GM19467 (cell line): ENCODE measurements at regions not wholly inside any gene's neighbourhood (a gene's known extent, or its start where the extent isn't known, plus 50 kb on each side); places are given as distances from the start of the nearest gene placed in this dataset.

ENCODE experiments used
- ATAC-seq: cut with Tn5 transposase; IDR thresholded peaks from one replicate; pipeline ENCODE4 v1.9.1; 2021; ENCODE audit warnings: mild to moderate bottlenecking, moderate library complexity; ENCODE audit not compliant: unreplicated experiment

DNA sequence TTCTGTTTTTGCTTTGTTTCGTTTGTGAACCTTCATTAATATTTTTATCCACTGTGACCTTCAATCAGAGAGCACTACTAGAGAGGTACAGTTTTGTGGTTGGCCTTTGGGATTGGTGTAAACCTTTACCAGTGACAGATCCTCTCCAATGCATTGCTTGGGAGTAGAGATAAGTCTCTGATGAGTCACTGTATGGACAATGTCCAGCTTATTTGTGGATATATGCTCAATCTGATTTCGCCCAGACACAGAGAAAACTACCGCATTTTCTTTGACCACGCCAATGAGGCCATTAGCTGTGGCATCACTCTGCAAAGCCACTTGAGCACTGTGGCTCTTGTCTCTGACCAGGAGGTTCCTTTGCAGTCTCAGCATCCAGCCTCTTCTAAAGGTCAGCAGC lies 964.7 kb downstream of the TUSC7 start:
- ATAC-seq, result no peak

DNA sequence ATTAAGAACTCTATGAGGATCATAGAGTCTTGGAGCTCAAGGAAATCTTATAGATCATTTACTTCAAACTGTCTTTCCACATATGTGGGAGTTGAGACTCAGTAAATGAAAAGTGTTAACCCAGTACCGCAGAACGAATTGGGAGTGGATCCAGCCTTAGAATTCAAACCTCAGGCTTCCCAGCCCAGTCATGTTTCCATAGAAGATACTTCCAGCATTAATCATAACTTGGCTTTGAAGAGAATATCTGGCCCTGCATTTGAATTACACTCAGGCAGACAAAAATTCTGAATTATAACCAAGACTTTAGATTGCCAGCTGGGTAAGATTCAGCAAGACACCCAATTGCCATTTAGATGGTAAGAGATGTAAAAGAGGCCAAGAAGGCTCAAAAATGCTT lies 972.0 kb downstream of the TUSC7 start:
- ATAC-seq, result no peak

DNA sequence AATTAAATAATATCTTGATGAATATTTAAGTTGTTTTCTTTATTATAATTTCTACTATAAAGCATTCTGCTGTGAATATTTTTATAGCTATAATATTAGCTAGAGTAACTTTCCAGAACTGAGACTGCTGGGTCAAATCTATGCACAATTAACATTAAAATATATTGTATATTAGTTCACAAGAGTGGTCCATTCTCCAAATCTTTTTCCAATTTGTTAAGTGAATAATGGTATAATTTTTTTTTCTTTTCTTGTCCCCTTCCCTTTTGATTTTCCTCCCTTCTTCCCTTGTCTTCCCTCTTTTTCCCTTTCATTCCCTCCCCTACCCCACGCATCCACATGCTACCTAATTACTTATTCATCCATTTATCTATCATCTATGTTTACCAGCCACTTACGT lies 977.5 kb downstream of the TUSC7 start:
- no peak for ATAC-seq

DNA sequence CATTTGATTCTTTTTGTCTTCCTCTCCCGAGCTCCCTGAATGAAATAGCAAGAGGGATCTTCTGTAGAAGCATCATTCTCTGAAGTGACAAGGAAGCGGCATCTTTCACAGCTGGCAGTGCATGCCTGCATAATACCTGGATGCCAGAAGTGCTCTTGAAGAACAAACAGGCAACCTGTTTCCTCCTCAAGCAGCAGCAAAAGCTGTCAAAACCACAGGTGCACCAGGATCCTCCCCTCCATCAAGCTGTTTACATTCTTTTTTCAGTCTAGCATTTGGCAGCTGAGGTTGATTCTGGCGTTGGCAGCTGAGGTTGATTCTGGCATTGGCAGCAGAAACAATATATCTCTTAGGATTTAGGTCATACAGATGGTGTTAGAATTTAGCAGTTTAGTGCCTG lies 979.0 kb downstream of the TUSC7 start:
- ATAC-seq, result no peak

DNA sequence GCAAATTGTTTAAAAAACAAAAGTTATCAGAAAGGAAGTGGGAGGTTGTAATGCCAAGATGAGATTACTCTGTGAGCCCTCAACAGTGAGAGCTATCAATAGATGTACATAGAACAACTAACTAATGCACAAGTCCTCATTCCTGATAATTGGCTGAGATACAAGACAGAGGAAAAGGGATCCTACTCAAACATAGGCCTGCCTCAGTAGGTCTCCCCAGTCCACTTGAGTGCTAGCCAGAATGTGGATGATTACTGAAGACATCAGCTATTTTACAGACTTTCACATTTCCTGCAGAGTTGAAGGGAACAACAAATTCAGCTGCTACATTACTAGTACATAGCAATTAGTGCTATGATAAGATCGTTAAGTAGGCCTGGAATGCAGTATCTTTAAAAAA lies 981.9 kb downstream of the TUSC7 start:
- ATAC-seq, result no peak

DNA sequence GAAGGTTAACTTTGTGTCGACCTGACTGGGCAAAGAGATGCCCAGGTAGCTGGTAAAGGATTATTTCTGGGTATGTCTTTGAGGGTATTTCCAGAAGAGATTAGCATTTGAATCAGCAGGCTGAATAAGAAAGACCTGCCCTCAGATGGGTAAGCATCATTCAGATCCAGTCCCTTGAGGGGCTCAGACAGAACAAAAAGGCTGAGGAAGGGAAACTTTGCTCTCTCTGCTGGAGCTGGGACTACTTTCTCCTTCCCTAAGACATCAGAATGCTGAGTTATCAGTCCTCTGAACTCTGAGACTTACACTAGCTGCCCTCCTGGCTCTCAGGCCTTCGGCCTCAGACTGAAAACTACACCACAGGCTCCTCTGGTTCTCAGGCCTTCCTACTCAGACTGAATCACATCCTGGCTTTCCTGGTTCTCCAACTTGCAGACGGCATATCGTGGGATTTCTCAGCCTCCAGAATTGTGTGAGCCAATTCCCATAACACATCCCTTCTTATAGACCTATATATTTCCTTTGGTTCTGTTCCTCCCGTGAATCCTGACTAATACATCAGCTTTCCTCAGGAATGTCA lies 982.9 kb downstream of the TUSC7 start:
- no peak for ATAC-seq

DNA sequence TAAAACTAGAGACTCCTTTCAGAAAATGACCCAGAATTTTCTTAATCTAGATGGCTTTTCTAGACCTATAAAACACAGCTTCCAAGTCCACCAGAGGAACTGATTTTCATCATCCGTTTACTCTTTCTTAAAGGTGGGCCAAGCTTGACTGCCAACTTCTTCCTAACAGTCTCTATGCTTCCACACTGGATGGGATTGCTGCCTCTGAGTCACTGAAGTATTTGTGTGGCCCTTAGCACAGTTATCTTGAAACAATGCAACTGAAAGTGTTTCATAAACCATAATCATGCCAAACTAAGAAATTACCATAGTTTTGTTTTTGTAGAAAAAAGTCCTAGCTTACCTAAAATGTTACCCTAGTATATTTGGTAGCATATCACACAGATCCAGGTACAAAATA lies 985.7 kb downstream of the TUSC7 start:
- ATAC-seq, result no peak

DNA sequence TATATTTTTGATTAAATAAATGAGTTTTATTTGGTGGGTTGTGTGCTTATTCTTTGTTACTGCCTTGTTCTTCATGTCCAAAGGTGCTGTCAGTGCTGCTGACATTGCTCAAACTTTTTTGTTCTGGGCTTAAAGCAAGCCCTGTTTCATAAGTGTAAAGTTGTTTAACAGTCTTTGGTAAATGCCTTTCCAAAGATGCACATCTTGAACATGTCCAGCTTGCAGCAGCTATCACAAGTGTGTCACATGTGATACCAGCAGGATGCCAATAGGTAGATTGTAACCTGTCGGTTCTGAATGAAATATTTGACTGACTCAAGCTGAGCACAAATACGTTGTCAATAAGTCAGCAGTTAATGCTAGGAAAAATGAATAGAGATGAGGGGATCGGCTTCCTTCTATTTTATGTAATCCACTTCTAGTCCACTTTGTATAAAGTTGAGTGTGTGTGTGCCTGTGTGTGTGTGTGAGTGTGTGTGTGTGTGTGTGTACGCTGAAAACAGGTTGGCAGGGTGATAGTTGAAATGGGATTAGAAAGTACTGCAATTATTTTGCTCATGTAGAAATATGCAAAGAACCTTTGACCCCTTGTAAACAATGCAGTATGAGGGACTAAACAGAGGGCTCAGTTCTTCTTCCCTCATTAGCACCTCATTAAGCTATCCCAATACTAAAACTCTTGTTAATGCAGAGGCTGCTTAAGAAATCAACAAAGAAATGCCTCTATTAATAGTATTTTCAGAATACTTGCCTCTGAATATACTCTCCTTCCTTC lies 986.5 kb downstream of the TUSC7 start:
- ATAC-seq, result no peak

DNA sequence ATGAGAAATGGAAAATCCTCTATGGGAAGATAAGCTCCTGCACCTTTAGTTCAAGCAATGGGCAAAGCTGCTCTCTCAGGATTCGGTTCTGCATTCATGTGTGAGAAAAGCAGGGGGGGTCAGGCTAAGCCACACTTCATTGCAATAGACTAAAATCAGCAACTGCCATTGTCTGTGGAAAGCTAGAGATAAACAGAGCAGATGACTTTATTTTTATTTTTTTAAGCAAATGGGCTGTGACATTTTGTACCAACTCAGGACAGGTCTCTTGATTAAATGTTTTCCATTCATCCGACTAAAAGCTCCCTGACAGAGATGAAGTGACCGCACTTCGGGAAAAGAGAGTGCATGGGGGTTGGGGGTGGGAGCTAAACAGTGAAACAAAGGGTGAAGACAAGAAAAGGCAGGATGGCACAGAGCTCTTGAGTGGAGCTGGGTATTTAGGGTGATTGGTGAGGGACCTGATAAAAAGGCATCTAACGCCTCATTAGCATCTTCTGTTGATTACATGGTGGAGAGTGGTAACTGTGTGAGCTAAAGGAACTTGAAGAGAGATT lies 987.4 kb downstream of the TUSC7 start:
- no peak for ATAC-seq

DNA sequence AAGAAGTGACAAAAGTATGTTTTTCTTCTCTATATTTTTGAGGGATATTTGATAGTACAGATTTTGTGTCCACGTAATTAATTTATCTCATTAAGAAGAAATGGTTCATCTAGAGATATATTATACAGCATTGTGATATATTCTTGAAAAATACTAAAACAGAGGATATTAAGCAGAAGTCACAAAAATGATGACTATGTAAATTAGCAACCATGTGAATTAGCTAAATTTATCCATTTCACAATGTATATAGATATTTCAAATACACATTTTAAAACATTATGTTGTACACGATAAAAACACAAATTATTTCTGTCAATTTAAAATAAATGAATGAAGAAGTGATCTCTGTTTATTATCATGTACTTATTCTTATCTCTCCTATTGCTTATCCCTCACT lies 989.5 kb downstream of the TUSC7 start:
- ATAC-seq, result no peak

DNA sequence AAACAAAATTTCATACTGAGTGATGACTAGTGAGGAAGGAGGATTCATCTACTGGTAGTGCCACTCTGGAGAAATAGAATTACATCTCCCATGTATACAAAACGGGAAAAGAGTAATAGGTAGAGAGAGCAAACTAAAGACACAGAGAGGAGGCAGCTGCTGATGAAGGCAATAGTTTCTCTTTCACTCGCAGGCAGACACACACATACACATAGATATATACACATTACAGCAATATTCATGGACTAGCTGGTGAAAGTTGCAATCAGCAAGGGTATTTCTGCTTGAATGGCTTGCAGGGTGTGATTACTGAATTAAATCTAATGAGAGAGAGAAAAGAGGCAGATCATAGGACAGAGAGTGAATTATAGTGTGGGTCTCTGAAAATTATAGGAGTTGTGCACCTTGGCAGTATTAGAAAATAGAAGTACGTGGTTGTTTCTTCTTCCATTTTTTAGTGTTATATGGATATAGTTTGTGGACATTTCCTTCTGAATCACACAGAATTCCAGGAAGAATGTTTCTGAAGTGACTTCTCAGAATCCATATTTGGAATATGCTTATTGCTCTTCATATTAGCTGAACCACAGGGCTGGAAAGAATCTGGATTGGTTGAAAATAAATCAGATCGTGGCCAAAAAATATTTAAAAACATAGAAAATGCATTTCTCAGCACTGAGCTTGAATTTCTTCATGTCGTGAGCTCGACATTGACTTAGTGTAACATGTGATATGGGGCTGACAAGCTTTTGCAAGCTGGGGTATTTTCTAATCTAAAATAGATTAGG lies 991.2 kb downstream of the TUSC7 start:
- no peak for ATAC-seq

DNA sequence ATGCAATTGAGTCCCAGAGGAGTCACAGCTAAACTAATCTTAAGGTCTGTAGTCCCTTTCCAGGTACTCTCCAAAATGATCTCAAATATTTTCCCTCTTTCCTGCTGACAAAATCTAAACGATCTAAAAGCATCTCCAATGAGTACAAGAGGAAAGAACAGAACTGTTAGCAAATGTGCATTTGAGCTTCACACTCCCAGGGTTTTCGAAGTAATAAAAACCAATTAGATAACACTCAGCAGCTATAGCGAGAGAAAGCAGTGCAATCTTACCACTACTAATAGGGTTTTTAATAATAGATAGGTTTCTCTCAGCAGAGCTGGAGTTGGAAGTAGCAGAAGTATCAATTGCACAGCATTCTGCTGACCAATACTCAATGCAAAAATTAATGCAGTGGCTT lies 995.4 kb downstream of the TUSC7 start:
- no peak for ATAC-seq

DNA sequence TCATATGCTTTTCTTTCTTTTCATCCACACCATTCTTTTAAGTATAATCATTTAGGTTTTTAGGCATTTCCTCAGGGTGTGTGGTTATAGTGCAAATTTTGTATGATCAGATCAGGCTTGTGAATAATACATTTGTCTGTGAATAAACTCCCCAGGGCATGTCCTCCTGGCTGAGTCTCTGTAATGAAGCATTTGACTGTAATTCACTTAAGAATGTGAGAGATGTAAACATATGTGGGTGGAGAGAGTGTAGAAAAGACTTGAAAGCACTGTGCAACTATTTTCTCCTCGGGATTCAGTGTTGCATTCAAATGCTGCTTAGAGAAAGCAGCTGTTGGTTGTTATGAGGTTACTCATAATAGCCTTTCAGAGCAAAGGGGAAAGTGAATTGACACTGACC lies 996.5 kb downstream of the TUSC7 start:
- no peak for ATAC-seq

DNA sequence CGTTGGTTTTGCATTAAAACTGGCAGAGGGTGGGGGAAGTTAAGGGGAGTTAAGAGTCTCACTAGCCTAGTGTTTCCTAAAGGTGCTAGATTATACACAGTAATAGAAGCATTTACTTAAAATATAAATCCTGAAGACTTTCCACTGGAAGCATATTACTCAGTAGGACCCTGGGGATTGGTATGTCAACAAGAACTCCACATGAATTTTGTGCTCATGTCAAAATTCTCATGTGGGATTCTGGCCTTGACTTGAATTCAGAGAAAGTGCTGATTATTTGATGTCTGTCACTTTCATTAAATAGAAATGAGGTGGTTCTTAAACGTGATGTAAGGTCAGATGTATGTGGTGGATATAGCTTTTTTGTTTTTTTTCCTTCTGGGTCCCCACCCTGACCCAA lies 997.2 kb downstream of the TUSC7 start:
- ATAC-seq, result no peak

DNA sequence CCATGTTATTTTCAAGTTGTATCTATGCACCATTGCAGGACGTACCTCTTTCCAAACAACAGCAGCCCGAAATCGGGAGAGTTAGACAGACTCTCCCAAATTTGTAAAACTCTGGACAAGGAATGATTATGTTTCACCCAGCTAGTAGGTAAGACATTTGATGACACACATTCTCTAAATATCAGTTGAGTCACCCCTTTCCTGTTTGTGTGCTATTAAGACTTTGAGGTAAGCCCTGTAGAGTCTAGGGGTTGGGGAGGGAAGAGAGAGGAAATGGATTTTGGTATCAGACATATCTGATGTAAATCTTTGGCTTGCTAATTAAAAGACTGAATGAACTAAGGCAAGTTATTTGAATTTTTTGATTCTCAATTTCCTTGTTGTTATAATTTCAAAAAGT lies 999.0 kb downstream of the TUSC7 start:
- ATAC-seq, result no peak

DNA sequence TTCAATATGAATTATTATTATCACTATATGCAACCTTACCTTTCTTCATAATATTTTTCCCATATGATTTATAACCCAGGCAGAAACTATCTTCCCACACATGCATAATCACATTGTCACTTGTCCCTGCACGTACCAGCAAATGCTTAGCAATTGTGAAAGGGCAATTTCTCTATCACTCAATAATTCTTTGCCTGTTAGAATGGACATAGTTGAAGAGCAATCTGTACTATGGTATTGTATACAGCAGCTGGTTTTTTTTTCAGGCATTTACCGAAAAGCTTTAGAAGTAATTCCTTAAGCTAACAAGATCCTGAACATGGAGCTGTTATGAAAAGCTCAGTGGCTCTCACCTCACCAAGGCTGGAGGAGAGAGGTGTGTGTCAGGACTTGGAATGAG lies 999.5 kb downstream of the TUSC7 start:
- no peak for ATAC-seq

DNA sequence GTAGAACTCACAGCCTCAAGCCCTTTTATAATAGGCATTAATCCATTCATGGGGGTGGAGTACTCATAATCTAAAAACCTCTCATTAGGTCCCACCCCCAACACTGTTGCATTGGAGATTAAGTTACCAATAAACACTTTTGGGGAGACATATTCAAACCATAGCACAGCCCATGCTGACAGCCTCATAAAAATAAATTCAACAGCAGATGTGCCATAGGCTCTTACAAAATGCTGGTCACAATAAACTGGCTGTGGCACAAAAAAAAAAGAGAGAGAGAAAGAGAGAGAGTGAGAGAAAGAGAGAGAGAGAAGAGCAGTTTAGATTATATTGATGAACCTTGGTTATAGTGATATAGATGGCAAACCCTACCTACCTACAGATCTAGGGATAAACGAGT lies 1000.9 kb downstream of the TUSC7 start:
- ATAC-seq, result no peak

DNA sequence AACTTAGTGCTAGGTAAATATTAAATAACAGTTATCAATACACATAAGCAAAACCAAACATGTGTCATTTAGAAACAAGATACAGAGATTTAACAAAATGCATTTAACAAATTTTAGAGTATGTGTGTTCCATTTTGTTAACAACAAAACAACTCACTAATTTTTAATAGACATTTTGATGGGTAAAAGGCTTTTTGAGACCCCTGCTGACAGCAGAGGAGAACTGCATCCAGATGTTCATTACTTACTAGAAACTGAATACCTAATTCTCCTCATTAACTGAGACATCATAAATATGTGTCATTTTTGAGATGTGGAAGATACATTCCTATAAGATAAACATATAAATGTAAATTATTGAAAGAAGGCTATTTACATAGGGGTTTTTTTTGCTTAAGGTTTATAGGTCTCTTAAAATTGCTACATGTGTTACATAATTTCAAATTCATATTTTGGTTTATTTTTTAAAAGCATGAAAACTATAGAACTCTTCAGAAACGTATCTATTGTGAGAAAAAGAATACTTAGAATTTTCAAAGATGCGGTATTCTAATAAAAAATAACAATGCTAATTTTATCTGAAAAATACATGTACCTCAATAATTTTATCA lies 1009.8 kb downstream of the TUSC7 start:
- ATAC-seq, result peak; percentile 57

DNA sequence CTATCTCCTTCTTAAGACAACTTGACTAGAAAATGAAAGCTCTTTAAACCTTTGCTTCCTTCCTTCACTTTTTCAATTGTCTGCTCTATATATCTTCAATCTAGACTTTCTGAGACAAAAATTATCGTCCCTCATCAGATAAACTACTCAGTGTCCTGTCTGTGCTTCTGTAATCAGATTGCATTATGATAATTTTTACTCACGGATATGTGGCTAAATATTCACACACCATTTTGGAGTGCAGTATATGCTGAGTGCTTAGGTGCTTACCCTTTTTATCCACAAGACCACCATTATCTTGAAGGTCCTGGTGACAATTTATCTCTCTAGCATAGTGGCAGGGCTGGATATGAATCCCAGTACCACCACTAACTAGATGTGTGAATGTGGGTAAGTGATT lies 1012.3 kb downstream of the TUSC7 start:
- no peak for ATAC-seq

DNA sequence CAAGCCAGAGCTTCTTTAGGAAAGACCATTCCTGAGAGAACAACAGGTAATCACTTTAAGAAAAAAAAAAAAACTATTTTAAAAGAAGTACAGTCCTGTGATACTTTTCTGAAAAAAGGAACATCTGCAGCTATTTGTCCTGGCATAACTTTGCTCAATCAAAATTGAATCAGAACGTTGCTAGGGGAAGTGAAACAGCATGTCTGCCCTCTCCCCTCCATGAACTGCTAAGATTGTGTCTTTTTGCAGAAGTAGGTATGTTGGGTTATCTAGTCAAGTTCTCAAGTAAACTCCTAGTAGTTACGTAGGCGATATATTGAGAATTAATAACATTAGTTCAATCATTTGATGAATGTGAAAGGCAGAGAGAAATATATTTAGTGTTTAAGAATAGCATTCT lies 1013.3 kb downstream of the TUSC7 start:
- ATAC-seq, result no peak

DNA sequence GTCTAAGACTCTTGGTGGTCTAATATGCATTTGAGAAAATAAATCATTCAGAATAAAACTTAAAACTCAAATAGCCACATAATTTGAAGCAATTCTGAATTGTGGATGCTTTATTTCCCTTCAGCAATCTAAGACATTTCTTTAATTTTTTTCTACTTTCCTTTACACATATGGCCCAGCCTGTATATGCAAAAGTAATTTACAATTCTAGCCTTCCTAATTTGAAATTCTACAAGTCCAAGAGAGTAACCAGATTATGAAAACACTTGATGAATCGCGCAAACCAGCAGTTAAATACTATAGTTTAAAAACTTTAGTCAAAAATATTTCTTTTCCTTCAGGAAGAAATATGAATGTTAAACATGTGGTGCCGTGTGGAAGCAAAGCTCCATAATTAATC lies 1014.2 kb downstream of the TUSC7 start:
- ATAC-seq, result no peak
